NB4 (cell line): ENCODE measurements at regions not wholly inside any gene's neighbourhood (a gene's known extent, or its start where the extent isn't known, plus 50 kb on each side); places are given as distances from the start of the nearest gene placed in this dataset.

Experiments used
- CTCF ChIP-seq: IDR thresholded peaks from one replicate; pipeline ENCODE4 v1.5.1; 2012; ENCODE audit warnings: low read depth, low read length
- MAX ChIP-seq: IDR thresholded peaks from 2 replicates; pipeline ENCODE4 v1.6.1; 2011; ENCODE audit warnings: low read depth, low read length
- MYC ChIP-seq: IDR thresholded peaks from 2 replicates; pipeline ENCODE4 v1.6.1; 2011; ENCODE audit warnings: low read depth, low read length
- POLR2A ChIP-seq: IDR thresholded peaks from 2 replicates; pipeline ENCODE4 v1.6.1; 2011; ENCODE audit warnings: mild to moderate bottlenecking; ENCODE audit not compliant: insufficient read length; ENCODE audit errors: extremely low read depth

GRCh38 chr1:70807088-70807664, 240.4 kb downstream of the PTGER3 start:
- TF ChIP-seq CTCF (no peak), POLR2A (no peak), MAX (no peak), MYC (no peak)
